Left renal pelvis (tissue), 4 donors: ENCODE measurements at regions not wholly inside any gene's neighbourhood (a gene's known extent, or its start where the extent isn't known, plus 50 kb on each side); places are given as distances from the start of the nearest gene placed in this dataset.
"Not testable (repeated sequence)": the region's sequence is repeated elsewhere in the genome, so short reads cannot be mapped to it uniquely, and the experiment has no call there.

ENCODE experiments used
- DNase-seq, 4 donors: peaks; one replicate each; pipeline ENCODE4 v3.0.0-alpha.2; 2013; ENCODE audit warnings: low read depth in 4 of 4, low spot score in 3 of 4

DNA sequence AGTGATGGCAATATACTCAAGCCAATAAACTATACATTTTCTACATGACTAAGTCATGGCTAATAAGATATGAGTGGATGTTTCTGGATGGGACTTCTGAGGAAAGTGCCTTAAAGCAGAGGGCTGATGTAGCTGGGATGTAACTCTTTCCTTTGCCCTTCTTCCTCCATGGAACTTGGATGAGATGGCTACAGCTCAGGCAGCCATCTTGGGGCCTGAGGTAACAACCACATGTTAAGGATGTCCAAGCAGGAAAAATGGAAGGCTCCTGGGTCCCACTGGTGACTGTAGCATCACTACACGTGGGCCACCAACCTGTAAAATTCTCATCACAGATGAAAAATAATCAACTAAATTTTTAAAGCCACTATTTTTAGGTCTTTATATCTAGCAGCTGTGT is 54.4 kb upstream of the GRIP1 start:
- no peak for DNase-seq

DNA sequence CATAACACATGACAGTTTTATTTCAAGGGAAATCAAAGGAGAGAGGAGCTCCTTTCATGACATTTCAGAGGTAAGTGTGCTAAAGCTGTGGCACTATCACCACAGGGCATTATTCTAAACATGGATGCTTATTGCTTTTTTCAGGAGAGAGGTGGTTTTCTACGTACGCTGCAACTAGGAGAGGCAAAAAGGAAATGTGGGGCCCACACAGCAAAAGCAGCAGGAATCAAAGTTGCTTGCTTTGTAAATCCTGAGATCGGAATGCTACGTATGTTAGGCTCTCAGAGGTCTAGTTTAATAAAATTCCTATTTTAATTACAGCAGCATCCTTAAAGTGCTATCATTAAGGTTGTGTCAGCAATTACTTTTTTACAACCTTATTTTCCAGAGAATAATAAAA is 55.0 kb upstream of the GRIP1 start:
- no peak for DNase-seq

DNA sequence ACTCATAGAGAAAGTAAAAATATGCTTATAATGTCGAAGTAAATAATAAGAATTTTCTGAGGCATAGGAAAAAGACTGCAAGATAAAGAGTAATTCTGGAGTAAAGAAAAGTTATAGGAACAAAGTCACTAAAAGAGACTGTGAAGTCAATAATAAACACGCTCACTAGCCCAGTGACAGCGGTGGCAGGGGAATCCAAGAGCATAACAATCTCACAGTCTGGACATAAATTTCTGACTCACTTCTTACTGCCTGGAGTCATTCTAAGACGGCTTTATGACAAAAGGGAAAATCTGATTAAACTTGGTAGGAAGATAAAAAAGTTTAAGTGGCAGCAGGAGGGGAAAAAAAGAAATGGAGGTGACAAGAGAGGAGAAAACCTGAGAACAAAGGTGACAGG is 56.4 kb upstream of the GRIP1 start:
- DNase-seq, result no peak

DNA sequence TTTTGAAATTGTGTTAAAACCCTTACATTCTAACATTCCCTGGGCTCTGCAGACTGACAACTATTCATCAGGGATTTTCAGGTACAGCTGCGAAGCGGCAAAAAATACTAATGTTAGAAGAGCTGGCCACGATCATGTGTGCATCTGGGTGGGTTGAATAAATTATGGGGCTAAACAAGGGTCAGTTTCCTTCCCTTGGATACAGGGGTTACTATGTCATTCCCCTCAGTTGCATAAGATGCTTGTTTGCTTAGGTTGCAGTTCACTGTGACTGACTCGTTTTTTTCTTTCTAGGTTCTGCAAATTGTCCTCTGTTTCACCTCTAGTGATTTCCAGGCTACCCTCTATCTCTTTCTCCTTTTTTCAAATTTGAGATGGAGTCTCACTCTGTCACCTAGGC is 58.1 kb upstream of the GRIP1 start:
- no peak for DNase-seq

DNA sequence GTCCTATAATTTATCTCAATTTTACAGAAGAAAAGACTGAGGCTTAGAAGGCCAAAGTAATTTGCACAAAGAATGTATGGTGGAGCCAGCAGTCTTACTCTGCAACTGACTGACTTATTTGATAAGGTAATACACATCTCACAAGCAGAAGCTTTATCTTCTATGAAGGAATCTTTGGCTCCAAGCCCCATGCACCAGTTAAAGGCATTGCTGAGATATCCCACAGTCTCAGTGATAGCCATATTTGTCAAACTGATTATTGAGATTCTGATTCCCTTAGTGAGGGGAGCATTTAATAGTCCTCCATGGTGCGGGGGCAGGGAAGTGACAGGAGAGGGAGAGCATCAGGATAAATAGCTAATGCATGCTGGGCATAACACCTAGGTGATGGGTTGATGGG is 60.4 kb upstream of the GRIP1 start:
- no peak for DNase-seq

DNA sequence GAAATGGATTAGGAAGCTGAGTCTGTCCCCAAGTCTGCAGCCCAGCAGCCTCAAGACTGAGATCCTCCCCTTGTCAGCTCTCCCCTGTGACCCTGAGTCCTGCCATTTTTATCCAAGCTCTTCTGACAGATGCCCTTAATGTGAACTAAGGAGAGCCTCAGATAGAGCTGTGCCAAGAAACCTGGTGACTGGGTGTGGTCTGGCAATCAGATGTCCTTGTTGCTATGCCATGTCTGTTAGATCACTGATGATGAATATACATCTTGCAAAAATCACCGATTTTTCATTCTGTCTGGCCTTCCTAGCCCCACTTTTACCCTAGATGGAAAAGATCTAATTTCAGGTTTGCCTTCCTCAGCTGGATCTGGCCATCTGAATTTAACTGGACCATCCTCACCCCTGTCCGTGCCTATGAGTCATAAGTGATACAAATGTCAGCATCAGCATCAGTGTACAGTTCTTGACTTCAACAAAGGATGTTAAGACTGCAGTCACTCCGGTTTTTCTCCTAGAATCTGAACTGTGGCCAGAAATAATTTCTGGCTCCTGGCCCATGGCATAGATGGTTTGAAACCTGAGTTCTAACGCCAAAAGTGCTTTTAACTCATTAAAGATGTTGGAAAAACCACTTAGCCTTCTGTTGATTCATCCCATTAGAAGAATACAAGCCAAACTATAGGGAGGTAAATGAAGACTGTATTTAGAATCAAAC is 61.2 kb upstream of the GRIP1 start:
- no peak for DNase-seq

DNA sequence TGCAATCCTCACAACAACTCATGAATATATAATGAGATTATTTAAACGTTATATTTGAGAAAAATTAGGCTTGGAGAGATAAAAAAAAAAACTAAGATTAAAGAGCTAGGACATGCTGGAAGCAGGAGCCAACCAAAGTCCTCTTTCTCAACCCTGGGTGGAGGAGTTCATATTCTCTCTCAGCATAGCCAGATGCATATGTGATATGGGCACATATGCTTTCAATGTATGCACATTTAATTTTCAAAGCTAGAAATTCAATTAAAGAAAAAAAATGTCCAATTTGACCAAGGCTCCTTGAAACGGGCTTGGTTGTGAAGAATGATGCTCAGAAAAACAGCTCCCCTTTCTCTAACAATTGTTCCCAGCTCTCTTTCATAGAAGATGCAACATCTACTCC is 61.9 kb upstream of the GRIP1 start:
- no peak for DNase-seq

DNA sequence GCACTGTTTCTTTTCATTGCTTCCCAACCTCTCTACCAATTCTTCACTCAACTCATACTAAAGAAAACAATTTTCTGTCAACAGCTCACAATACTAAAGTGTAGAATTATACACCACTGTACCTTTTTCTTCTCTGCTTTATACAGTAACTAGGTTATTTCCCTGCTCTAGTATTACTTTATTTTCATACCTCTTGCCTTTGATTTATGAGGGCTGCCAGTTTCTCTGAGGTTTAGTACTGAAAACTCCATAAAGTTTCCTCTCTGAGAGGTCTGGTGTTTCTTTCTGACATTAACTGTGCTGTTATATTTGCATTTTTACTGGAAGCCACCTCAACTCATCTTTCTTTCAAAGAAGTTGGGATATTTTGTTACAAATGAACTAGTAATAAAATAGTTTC is 63.0 kb upstream of the GRIP1 start:
- no peak for DNase-seq

DNA sequence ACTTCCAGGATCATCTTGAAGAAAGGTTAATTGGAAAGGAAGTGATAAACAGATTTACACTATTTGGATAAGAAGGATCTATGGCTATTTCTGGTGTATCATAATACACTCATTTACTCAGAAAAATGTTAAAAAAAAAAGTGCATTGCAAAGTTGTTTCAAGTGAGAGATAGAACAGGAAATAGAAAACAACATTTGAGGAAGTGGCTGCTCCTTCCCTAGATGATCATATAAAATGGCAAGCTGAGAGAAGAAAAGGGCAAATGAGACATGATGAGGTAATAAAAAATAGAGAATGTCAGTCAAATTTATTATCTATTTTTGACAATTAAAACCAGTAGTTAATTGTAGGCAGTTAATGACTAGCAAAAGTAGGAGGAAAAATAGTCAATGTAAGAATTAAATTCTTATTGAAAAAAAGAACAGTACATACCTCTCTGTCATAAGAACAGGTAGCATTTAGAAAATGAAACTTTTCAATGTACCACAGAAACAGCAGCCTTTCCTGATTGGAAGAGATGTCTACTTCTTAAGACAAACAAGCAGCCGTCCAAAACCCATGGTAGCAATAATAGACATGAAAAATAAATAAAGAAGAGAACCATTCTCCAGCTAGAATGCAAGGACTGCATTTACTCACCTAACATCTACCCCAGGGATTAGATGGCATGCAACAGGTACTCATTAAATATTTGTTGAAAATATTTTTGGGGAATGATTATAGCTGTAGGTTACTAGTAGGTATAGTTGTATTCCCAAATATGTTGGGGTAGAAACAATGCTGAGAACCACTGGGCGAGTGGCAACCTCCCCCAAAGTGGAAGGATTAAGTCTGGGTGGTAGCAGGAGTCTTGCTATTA is 63.9 kb upstream of the GRIP1 start:
- no peak for DNase-seq

DNA sequence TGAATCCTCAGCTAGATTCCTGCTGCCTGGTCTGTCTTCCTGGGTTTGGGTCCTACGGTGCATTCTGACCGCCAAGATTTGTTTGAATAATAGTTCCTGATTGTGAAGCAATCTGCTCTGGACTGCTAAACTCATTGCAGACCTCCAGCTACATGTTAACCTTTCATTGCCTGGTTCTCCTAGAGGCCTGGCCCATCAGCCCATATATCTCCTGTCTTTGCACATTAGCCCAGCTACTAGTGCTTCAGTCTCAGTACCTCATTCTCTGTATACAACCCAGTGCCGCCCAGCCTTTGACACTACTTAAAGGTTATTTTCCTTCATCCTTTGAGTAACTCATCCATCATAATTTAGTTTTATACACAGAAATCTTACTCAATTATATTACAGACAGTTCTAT is 65.6 kb upstream of the GRIP1 start:
- DNase-seq, result no peak

DNA sequence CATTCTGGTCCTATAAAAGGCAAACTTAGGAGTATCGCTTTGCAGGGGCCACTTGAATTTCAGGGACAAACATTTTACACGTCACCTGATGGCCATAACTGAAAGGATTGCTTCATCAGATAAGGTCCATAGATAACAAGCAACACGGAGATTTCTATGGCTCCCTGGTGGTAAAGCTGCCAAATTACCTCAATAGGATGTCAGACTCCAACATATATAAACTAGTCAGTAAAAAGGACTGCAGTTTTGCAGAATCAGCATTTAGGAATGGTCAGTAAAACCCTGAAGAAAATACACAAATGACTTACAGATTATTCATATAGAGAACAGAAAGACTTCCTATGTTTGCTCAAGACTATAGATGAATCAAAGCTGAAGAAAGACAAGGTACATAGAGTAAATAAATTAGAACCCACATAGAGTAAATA is 66.1 kb upstream of the GRIP1 start:
- DNase-seq, result no peak

DNA sequence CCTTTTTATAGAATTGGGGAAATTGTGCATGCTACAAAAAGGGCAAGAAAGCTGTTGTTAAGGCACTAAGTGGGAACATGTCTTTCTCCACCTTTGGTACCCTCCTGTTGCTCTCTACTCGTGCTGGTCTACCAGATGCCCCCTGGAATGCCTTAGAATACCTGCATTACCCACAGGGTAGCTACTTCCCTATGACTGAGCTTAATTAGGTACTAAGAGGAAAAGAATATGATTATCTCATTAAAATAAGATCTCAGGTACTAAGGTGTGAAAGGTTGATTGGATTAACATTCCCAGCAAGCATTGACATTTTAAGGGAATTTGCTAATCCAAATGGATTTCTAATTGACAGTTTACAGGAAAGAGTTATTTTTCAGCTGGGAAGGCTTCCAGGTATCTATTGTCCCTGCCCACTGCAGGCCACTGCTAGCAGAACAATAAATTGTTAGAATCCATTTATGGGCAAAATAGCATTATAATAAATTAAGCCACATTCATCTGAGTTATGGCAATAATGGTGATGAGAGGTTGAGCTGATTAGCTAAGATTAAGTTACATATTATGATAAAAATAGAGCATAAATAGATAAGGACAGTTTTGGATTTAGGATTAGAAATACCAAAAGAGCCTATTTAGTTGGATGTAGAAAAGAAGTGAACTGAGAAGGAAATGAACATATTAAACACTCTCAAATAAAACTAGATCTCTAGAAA is 67.8 kb upstream of the GRIP1 start:
- DNase-seq, result no peak

DNA sequence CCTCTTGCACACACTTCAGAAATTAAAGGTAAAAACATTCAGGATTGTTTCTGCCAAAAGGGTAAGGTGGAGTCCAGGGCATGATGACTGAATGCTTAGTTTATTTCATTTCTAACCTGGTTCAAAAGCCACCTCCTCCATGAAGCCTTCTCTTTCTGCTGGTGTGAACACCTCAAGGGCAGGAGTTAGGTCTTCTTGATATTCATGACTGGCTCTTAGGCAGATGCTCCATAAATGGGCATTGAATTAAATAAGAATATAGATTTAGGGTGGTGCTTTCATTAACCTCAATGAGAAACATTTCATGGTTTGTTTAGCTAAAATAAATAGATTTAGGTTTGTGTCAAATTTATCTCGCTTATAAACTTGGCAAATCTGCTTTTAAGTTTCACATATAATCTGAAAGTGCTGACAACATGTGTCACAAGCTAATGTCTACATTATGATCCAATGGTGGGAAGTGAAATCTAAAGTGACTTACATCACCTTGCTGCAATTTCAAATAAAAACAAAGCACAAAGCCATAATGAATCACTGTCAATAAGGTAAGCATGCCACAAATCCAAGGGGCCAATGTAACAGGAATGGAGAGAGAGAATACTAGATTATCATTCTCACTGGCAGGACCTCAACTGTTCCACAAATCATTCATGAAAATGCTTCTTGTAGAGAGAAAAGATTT is 72.7 kb upstream of the GRIP1 start:
- no peak for DNase-seq

DNA sequence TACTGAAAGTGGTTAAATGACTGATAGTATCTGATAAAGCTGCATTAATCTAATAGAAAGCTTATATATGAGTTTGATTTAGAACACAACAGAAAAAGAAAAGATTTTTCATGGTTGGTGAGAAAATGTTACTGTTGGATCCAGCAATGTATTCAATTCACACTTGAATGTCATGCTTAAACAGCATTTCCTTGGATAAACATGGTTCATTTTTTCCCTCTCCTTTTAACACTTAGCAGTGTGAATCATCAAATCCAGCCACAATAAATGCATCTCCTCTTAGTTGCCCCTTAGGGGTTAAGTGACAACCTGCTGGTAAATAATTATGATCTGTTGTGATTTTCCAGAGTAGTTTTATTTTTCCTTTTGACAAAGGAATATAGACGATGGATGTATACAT is 74.9 kb upstream of the GRIP1 start:
- DNase-seq, result no peak

DNA sequence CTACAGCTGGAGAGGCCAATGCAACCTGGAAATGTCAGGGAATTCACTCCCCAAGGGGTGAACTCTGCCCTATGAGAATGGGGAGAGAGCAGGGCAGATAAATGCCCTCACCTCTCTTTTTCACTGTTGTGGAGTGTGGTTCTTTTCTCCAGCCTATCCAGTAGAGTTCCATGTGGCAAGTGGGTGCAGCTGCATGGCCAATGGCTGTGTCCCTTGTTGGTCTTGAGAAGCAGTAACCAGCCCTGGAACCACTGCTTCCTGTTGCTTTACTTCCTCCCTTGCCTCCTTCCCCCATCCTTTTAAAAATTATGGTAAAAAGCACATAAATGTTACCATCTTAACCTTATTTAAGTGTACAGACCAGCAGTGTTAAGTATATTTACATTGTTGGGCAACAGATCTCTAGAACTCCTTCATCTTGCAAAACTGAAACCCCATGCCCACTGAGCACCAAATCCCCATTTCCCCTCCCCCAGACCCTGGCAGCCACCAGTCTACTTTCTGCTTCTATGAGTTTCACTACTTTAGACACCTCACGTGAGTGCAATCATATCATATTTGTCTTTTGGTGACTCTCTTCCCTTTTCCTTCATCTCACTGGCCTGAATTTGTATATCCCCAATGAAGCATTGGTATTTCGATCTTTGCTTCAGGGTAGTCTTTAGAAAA is 77.0 kb upstream of the GRIP1 start:
- no peak for DNase-seq

DNA sequence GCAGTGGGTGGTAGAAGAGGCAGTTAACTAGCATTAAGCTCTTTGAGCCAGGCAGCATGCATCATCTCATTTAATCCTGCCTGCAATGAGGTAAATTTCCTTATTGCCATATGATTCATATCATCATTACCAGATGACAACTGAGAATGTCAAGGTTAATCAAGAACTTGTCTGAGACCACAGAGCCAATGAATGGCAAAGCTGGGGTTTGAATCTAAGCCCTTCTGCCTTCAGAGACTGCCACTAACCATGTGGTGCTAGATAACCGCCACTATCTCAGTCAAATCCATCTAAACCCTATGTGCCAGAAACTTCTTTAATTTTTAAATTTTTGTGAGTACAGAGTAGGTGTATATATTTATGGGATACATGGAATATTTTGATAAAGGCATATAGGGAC is 77.8 kb upstream of the GRIP1 start:
- DNase-seq, result no peak

DNA sequence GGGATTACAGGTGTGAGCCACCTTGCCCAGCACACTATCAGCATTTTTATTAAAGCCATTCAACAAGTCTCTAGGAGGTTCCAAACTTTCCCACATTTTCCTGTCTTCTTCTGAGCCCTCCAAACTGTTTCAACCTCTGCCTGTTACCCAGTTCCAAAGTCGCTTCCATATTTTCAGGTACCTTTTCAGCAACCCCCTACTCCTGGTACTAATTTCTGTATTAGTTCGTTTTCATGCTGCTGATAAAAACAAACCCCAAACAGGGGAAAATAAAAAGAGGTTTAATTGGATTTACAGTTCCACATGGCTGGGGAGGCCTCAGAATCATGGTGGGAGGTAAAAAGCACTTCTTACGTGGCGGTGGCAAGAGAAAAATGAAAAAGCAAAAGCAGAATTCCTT is 81.2 kb upstream of the GRIP1 start:
- DNase-seq, result not testable (repeated sequence)

DNA sequence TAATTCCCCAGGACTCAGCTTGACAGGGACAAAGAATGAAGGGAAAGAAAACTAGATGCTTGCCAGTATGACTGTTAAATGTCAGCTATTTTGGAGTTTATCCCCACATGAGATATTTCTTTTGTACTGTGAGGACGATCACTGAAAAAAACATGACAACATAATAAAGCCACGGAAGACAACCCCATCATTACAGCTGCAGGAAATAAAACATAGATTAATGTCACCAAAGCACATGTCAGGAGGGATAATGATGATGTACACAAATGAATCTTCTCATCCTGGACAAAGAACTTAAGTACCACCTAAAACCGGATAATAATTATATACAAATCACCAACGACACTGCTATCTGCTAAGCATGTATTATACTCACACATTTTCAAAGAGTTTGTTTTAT is 84.6 kb upstream of the GRIP1 start:
- no peak for DNase-seq

DNA sequence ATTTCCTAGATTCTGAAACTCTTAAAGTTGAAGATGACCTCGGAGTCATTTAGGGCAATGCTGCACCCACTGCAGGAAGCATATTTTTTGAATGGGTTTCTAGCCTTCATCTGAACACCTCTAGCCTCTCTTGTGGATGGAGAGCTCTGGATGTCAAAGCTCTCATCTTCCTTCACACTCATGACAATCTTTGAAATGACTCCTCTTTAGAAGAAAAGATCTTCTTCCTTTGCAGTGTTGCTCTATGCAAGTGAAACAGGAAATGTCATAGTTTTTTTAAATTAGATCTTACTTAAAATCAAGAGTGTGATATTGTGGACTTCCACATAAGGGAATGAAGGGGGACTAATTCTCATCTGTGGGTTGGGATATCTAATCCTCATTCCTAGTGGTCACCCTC is 86.3 kb upstream of the GRIP1 start:
- no peak for DNase-seq

DNA sequence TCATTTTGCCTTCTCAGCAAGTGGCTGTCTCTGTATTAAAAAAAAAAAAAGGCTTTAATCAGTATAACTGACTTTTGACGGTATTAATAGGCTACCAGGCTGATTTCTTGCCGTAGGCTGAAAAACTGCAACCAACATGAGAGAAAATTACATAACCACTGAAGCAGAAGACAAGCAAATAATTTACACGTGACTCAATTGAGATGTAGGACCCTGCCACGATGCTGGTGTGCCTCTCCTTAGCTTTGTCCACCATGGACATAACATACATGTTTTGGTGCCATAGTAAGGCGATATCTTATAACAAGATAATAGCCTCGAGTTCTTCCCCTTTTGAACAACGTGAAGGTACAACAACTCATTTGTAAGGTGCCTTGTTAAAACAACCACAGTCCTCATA is 88.7 kb upstream of the GRIP1 start:
- no peak for DNase-seq

DNA sequence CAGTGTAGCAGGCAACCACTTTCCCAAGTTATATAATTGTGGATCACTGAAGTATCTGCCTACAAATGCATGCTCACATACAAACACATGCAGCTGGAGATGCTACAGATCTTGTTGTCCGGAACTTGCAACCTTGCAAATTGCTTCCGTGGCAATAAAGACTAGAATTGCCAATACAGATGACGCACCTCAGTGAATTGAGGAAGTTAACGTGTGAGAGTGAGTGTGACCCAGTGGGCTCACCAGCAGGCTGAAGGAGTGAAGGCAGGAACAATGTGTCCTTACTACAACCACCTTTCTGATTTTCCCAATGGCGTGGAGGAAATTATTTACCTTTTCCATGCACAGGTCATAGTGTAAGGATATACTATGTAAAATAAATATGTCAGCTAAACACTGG is 89.4 kb upstream of the GRIP1 start:
- no peak for DNase-seq
